COLO668 (cell line): ENCODE measurements at regions not wholly inside any gene's neighbourhood (a gene's known extent, or its start where the extent isn't known, plus 50 kb on each side); places are given as distances from the start of the nearest gene placed in this dataset.
"Not testable (repeated sequence)": the region's sequence is repeated elsewhere in the genome, so short reads cannot be mapped to it uniquely, and the experiment has no call there.

Source experiments
- DNase-seq: peaks from one replicate; lab custom pipeline; 2025; ENCODE audit not compliant: unreplicated experiment; lab: John Stamatoyannopoulos, UW

DNA sequence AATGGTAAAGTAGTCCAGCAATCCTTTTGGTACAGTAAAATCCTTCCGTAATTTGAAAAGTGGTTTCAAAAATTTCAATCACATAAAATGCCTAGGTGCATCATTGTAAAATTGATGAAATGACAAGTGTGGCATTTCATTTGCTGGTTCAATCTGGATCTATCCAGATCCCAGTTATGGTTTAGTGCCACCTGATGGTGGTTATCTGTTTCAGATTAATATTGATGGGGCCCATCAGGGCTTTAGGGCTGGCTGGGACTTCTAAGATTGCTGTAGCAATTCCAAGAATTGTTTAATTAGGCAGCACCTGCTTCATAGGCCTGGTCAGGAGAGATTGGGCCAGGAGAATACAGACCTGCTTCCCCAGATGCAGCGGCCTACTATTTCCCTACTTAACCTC is 55.5 kb upstream of the PIK3C3 start:
- DNase-seq, result no peak

DNA sequence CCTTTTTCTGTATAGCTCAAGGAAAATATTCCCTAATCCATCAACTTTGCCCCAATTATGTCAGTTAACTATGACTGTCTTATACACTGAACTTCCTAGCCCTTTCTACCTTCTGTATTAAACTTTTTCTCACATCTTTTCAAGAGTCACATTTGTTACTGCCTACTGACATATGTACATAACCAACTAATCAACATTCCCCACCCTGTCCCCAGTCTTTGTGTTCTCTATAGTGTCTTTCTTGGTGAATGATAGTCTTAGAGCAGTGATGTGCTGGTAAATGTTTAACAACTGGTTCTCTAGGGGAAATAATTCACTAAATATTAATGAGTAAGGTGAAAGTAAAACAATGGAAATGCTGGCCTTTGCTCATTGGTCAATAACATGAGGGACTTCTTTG is 61.6 kb upstream of the PIK3C3 start:
- no peak for DNase-seq

DNA sequence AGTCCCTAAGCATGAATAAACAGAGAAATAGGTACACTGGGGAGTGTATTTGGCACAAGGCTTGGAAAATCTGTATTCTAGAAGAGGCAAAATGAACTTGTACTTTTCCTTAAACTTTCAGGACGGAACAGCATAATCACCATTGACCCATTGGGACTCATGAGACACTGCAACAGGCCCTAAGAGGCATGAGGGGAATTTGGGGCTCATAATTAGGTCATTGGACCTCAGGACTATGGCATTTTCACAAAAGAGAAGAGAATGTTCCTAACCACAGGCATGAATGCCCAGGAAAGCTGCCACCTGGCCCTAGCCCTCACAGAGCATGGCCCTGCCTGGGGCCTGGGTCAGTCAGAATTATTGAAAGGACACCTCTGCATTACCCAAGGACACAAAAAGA is 67.9 kb upstream of the PIK3C3 start:
- DNase-seq, result no peak

DNA sequence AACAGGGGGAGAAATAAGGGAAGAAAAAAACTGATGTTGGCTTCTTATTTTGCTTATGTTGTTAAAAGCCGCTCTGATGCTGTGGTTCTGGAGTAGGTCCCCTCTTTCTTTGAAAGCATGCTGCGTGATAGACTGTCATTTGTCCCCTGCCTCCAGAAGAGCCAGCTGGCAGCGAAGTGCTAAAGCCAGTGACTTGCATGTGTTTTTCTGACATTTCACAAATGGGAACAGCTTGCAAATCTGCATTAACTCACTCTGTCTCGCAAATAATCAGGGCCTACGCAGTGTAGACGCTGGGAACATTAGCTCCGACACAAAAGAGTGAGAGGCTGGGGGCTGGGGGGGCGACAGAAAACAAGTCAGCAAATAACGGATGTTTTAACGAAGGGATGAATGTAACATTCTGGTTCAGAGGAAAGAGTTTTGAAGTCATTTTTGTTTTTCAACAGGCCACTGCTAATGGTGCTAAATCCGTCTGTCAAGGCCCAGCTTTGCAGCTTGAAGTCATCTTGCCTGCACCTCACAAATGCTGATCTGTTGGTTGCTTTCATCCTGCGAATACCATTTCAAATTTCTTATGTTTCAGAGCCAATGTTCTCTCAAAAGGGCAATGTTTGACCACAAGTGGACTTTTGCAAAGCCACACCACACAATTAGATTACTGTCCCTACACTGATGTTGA is 68.8 kb upstream of the PIK3C3 start:
- no peak for DNase-seq

DNA sequence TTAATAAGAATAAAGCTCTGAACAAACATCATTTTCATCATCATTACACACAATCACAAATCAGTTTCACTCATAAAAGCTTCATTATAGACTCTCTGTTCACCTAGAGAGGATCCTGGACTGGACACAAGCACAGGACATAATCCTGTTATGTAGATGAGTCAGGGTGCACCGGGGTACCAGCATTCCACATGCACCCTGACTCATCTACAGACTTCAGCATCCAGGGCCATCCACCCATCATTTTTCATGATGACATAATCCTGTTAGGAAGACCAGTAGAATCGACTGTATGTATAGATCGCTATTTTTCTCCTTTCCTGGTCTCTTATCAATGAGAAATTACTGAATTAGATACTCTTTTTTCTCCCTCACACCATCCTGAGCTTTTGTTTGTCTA is 73.7 kb upstream of the PIK3C3 start:
- no peak for DNase-seq

DNA sequence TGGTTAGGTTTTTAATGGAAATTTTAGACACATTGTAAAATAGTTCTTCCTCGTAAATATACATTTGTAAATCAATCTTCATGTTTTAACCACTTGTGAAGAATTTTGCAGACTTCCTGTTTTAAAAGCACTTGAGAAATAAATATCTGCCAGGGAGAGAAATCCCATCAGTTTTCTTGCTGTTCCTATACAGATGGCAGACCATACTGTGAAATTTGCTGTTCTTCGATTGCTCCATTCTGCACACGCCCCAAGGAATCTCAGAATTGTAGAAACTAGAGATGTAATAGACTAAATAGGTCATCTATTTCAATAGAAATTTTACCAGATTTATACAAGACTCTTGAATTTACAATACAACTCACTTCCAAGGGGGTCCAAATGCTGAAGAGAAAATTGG is 75.8 kb upstream of the PIK3C3 start:
- DNase-seq, result no peak

DNA sequence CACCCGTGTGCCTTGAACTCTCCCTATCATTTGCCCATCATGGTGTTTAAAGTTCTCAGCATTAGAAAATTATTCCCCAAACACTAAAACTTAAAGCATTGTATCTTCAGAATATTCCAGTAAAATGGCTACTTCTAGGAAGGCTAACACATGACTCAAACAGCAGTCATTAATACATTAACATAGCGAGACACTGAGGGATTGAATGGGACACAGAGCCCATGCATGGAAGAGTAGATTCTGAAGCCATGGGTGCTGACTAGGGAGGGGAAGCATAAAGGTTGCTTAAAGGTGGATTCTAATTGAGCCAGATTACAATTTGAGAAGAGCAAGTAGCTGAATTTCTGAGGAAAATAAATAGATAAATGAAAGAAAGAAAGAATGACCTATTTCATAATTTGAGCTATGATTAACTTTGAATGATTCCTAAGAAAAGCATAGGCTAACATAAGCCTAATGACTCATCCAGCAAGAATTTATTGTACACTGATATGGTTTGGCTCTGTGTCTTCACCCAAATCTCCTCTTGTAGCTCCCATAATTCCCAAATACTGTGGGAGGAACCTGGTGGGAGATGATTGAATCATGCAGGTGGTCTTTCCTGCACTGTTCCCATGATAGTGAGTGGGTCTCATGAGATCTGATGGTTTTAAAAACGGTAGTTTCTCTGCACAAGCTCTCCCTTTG is 79.8 kb upstream of the PIK3C3 start:
- DNase-seq, result no peak

DNA sequence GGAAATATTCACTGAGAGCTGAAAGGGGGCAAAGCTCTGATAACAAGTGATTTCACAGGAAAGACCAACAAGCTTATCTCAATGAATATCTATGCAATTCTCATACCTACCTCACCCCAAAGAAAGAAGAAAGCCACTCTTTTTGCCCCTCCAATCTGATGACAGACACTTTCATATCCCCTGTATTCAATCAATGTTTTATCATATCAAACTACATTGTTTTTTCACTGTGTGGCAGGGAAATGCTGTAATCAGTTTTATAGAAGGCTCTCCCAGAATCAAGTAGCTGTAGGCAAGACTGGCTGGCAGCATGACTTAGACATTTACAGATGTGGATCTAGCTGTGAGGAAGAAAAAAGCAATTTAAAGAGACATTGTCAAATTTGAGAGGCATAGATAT is 81.3 kb upstream of the PIK3C3 start:
- DNase-seq, result no peak

DNA sequence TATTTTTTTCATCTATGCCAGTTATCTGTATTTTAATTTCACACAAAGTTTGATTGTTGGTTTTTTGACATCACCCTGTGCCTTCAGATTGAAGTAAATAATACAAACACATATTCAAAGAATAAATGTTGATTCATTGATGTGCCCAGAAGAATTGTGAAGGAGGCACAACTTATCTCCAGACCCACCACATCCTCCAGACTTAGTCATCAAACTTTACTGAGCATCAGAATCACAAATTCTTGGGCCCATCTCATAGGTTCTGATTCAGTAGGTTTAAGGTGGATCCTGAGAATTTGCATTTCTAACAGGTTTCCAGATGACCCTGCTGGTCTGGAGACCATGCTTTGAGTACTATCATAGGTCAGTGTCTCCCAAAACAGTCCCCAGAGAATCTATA is 82.8 kb upstream of the PIK3C3 start:
- no peak for DNase-seq

DNA sequence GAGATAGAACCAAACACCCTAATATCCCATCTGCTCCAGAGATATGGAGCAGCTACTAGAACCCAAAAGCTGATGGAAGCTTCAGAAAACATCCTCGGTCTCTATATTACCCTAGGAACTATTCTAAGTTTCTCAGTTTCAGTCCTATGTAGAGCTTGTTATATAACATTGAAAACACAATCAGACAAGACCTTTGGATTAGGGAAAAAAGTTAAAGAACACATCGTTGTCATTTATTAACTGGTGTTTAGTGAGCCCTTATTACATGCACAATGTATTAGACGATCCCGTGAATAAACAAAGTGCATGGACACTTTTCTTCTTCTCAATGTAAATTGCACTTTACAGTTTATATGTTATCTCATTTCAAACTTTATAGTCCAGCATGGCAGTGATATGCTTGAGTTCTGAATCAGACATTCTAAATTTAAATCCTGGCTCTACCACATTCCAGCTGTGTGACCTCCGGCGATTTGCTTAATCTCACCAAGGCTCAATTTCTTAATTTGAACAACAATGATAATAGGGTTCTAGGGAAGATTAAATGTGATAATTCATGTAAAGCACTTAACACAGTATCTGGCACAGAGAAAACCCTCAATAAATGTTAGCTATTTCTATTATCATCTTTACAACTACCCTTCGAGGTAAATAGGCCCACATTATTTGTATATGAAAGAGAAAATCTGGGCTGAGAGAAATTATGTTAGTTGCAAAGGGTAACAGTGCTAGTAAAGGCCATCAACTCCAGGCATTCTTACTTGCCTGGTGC is 83.6 kb upstream of the PIK3C3 start:
- DNase-seq, result no peak

DNA sequence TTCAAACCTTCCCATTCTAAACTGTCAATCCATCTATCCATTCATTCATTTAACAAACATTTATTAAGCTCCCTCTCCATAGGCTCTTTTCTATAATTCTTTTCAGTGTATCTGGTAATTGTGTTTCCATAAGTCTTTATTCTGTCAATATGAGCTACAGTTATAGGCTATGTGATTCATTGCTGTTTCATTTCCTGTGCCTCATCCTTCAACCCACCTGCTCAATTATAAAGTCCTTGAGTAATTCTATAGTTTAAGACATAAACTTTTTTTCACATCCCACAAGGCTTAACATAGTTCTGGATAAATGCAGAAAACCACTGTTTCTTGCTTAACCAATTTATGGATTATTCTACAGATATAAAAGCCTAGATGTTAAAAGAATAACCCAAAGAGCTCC is 84.2 kb upstream of the PIK3C3 start:
- no peak for DNase-seq

DNA sequence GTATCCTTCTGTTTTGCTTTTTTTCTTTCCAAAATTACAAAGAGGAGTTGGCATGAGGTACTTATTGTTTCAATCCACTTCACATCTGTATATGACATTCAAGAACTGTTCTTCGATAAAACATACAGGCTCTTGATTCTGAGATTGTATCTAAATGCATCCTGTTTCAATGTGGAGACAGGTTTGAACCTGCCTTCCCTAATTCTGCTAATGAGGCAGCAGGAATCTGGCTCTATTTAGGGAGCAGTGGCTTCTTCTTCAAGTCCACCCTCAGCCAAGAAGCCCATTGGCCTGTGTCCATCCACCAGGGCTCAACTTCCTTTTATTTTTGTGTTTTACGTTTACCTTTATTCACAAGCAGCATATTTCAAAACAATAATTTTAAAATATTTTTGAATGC is 84.8 kb upstream of the PIK3C3 start:
- no peak for DNase-seq

DNA sequence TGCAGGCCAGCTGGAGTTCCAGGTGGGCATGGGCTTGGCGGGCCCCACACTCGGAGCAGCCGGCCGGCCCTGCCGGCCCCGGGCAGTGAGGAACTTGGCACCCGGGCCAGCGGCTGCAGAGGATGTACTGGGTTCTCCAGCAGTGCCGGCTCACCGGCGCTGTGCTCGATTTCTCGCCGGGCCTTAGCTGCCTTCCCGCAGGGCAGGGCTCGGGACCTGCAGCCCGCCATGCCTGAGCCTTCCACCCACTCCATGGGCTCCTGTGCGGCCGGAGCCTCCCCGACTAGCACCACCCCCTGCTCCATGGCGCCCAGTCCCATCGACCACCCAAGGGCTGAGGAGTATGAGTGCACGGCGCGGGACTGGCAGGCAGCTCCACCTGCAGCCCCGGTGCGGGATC is 89.2 kb upstream of the PIK3C3 start:
- DNase-seq, result not testable (repeated sequence)

DNA sequence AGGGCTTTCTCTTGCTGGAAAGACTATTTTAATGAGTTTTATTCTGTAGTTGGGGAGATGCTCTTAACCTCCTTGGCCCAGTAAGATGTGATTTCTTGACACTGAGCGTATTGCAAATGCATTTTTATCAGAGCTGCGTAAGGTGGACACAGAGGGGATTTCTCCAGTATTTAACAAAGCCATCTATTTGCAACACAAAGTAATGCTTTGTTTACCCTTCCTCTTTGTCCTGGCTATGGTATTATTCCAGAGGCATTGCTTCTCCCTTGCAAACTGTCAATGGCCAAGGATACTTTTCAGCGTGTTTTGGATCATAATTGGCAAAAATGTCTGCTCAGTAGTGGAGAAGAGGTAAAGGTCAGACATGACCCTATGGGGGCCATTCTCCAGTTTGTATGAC is 90.8 kb upstream of the PIK3C3 start:
- DNase-seq, result no peak

DNA sequence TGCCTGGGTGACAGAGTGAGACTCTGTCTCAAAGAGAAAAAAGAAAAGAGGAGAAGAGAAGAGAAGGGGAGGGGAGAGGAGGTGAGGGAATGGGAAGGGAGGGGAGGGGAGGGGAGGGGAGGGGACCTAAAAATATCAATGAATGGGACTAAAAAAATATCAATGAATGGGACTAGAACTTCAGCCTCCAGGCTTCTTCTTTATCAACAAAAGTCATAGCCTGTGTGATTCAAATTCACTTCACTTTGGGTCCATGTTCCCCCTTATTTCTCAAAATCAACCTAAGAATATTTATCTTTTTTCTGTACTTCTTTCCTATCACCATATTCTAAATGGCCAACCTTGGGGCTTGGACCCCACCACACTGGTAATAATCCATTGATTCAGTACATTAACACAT is 92.1 kb upstream of the PIK3C3 start:
- DNase-seq, result no peak

DNA sequence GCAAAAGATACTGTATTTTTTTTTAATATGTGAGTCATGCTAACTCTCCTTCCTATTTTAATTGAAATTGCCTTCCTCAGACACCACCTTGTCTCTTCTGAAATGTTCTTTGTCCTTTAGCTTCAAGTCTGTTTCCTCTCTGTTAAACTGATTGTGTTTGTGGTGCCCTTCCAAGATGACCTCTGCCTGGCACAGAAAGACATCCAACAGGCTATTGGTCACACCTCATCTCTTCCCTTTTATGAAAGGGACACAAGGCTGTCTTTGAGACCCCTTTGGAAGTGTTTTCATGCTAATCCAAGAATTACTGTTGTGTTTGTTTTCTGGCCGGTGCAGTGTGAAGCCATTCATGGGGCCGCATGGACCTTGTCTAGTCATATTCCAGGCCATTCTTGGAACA is 94.0 kb upstream of the PIK3C3 start:
- no peak for DNase-seq

DNA sequence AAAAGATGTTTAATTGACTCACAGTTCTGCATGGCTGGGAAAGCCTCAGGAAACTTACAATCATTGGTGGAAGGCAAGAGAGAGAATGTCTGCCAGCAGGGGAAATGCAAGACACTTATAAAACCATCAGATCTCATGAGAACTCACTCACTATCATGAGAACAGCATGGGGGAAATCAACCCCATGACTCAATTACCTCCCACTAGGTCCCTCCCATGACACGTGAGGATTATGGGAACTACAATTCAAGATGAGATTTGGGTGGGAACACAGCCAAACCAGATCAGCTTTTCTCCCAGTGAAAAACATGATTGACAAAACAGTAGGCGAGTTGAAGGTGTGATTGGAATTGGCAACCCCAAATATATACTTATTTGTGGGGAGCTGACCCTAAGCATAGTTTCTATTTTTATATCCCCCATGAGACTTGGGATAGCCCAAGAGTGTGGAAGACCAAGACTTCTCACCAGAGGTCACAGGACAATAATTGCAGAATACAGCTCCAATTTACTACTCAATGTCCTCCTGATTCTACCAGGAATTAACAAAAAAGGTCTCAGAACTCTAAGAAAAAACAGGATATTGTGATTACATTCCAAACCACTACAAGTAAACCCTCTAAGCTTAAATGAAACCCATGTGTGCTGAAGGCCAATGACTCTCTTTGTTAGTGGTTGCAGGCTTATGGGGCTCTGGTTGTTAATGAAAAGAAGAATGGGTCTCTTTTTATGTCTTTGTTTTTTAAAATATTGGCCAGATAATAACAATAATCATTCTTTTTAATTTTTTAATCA is 96.1 kb upstream of the PIK3C3 start:
- DNase-seq, result no peak

DNA sequence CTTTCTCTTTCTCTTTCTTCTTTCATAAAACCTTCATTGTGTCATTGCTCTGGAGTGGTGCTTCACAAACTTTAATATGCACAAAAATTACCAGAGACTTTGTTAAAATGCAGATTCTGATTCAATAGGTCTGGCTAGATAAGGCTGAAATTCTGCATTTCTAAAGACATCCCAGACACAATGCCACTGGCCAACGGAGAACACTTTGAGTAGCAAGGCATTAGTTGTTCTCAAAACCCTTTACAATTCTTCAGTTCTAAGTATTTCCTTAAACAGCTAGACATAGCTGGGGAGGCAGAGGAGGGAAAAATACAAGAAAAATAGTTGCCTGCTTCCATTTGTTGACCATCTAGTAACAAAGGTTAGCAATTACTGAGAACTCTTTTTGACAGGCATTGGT is 101.8 kb upstream of the PIK3C3 start:
- no peak for DNase-seq

DNA sequence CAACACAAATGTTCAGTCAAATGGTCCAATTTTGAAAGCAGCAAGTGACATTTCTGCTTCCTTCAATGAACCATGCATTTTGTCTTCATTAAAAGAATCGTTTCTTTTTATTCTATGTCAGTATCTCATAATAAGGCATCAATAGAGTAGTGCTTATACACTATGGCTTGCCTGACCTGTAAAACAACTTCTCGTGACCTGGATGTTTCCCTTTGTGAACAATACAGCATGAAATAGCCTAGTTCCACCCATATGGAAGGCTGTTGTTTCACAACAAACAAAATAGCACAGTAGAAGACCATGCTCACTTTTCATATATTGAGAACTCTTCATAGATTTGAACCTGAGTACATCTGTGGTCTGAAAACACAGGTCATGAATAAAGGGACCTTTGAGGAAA is 104.3 kb upstream of the PIK3C3 start:
- no peak for DNase-seq

DNA sequence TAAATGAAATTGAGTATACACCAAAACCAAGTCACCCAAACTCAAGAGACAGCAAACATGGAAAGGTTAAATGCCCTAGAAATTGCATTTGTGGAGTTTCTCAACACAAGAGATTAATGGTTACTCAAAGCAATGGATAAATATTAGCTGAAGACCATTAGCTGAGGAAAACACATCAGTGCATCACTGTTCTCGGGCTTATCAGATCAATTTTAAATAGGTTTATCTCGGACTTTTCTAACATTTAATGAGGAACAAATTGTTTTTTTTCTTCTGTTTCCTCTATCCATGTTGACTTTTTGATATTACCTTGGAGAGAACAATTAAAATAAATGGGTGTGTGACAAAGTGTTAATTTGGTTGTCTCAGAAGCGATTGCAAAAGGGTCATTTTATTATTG is 105.4 kb upstream of the PIK3C3 start:
- DNase-seq, result no peak

DNA sequence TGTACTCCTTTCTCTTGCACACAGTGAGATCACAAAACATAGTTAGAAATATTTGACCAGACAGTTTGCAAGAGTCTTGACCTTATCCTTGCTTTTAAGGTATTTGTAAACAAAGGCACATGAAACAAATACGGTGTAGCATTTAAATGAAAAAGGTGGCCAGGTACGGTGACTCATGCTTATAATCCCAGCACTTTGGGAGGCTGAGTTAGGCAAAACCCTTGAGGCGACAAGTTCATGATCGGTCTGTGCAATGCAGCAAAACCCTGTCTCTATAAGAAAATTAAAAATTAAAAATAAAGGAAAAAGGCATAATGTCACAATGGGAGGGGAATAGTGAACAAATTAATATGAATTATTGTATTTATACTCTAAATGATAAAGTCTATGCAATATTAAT is 109.5 kb upstream of the PIK3C3 start:
- DNase-seq, result no peak

DNA sequence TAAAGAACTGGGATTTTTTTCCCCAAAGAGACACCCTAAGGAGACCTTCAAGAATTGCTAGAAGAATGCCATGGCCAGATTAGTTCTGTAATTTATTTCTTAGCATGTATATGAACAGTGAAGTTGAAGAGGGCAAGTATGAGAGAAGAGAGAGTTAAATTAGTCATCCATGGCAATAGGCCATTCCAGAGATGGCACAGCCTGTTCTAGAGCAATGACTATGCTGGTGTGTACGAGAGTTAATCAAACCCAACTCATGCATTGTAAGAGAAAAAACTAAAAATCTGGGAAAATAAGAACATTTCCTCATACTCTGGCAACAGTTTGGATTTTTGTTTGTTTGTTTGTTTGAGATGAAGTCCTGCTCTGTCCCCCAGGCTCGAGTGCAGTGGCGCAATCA is 112.1 kb upstream of the PIK3C3 start:
- DNase-seq, result no peak
